GM10248 (cell line): ENCODE measurements at regions not wholly inside any gene's neighbourhood (a gene's known extent, or its start where the extent isn't known, plus 50 kb on each side); places are given as distances from the start of the nearest gene placed in this dataset.

ENCODE experiments used
- CTCF ChIA-PET: fragments of 300-600 bp; sonication (Branson Sonifier 250); formaldehyde crosslinking; extraction: SDS; loops from one replicate; lab custom pipeline; 2021; ENCODE audit warnings: antibody characterized with exemption; lab: Yijun Ruan, JAX
- POLR2A ChIA-PET: fragments of 350-650 bp; sonication (Branson Sonifier 250); formaldehyde crosslinking; extraction: SDS; loops from one replicate; lab custom pipeline; 2020; ENCODE audit warnings: antibody characterized with exemption; lab: Yijun Ruan, JAX
- DNase-seq: peaks from one replicate; pipeline ENCODE4 v3.0.0; 2012; ENCODE audit errors: extremely low spot score
- CTCF ChIP-seq: IDR thresholded peaks from 2 replicates; pipeline ENCODE4 v1.5.1; 2012; ENCODE audit warnings: mild to moderate bottlenecking, low read depth; ENCODE audit errors: extremely low read depth, missing control alignments, control extremely low read depth

- no peak for DNase-seq
- ChIA-PET CTCF (no interaction called here), POLR2A (interaction anchor here (0.5 kb wide), 1 partner anchor 70 kb away, joined by 3 read pairs; no protein-coding TSS in a partner anchor)
- TF ChIP-seq CTCF = no peak
Observed at GRCh38 chr2:64196963-64197362, 52.7 kb upstream of the PELI1 start.

GRCh38 chr2:64201151-64201550, 56.9 kb upstream of the PELI1 start:
- no peak for TF ChIP-seq CTCF
- no peak for DNase-seq
- ChIA-PET CTCF (interaction anchor here (1.5 kb wide), 1 partner anchor 127 kb away, joined by 3 read pairs; no protein-coding TSS in a partner anchor), POLR2A (interaction anchor here (0.6 kb wide), 1 partner anchor 1892 kb away, joined by 7 read pairs; no protein-coding TSS in a partner anchor)

- ChIA-PET CTCF (interaction anchor here (1.0 kb wide), 1 partner anchor 127 kb away, joined by 3 read pairs; no protein-coding TSS in a partner anchor), POLR2A (interaction anchor here (0.8 kb wide), 1 partner anchor 614 kb away, joined by 9 read pairs; the partner anchor contains the start of gene MDH1)
- TF ChIP-seq CTCF = no peak
- DNase-seq = no peak
Observed at GRCh38 chr2:64202206-64202845, 58.1 kb upstream of the PELI1 start.

- TF ChIP-seq CTCF = no peak
- POLR2A ChIA-PET = interaction anchor here (0.8 kb wide), 1 partner anchor 614 kb away, joined by 9 read pairs; the partner anchor contains the start of gene MDH1
- CTCF ChIA-PET = interaction anchor here (1.0 to 2.8 kb wide), 4 partner anchors 11 to 153 kb away, joined by 3 to 12 read pairs (median 3); no protein-coding TSS in a partner anchor
- DNase-seq = no peak
Observed at GRCh38 chr2:64203131-64203857, 59.1 kb upstream of the PELI1 start.

GRCh38 chr2:64203858-64204632, 59.8 kb upstream of the PELI1 start:
- TF ChIP-seq CTCF = no peak
- POLR2A ChIA-PET = interaction anchor here (0.9 kb wide), 1 partner anchor 10 kb away, joined by 3 read pairs; no protein-coding TSS in a partner anchor
- DNase-seq = peak; percentile 71
- CTCF ChIA-PET = interaction anchor here (1.1 to 2.8 kb wide), 7 partner anchors 10 to 154 kb away, joined by 3 to 12 read pairs (median 5); no protein-coding TSS in a partner anchor

- DNase-seq = no peak
- POLR2A ChIA-PET = interaction anchor here (0.9 kb wide), 1 partner anchor 10 kb away, joined by 3 read pairs; no protein-coding TSS in a partner anchor
- TF ChIP-seq CTCF = no peak
- CTCF ChIA-PET = interaction anchor here (1.4 to 2.8 kb wide), 6 partner anchors 10 to 155 kb away, joined by 3 to 12 read pairs (median 6); no protein-coding TSS in a partner anchor
Observed at GRCh38 chr2:64204703-64205102, 60.5 kb upstream of the PELI1 start.
